Endothelial cell of umbilical vein (primary cell): ENCODE measurements at regions not wholly inside any gene's neighbourhood (a gene's known extent, or its start where the extent isn't known, plus 50 kb on each side); places are given as distances from the start of the nearest gene placed in this dataset.

Experiments used
- BruUV-seq: library from RNA; stranded (reverse); fragments of 400-500 nt; replicated peaks from 2 replicates; lab custom pipeline; 2021; lab: Mats Ljungman, UMichigan
- CTCF ChIA-PET: fragments of 300-600, 350-600 bp; sonication (Branson Sonifier 250); formaldehyde crosslinking; loops from one replicate; lab custom pipeline; 2021; ENCODE audit warnings: antibody characterized with exemption, inconsistent platforms; lab: Charles Lee
- POLR2A ChIA-PET: fragments of 300-600, 350-600 bp; sonication (Branson Sonifier 250); formaldehyde crosslinking; loops from one replicate; lab custom pipeline; 2021; ENCODE audit warnings: antibody characterized with exemption, inconsistent platforms; lab: Charles Lee
- DNase-seq: peaks from one replicate; pipeline ENCODE4 v3.0.0-alpha.2; 2011; ENCODE audit warnings: low read depth, low spot score
- FAIRE-seq: peaks from 2 replicates; lab custom pipeline; 2011; peaks lifted over from hg19 to GRCh38; lab: Jason Lieb, UNC
- H2AFZ ChIP-seq: 2 replicates; pipeline ENCODE4 v1.6.0; 2012; ENCODE audit warnings: low read depth, low read length, control low read depth, inconsistent platforms
- H3K27ac ChIP-seq: 2 replicates; pipeline ENCODE4 v1.5.1; 2011; ENCODE audit warnings: low read depth, mild to moderate bottlenecking, control low read depth, low read length, moderate library complexity; ENCODE audit not compliant: insufficient read depth
- H3K27me3 ChIP-seq, 2 experiments: 2 replicates each; pipeline versions ENCODE4 v1.6.0 to v1.6.1; 2011; ENCODE audit warnings: low read length in 2 of 2, mixed read lengths in 1 of 2; ENCODE audit not compliant: control insufficient read depth in 2 of 2, insufficient read depth in 2 of 2
- H3K36me3 ChIP-seq, 2 experiments: 2 replicates in 1 of 2; 3 replicates in 1 of 2; pipeline ENCODE4 v1.5.1; 2011; ENCODE audit warnings: low read length in 2 of 2, mild to moderate bottlenecking in 1 of 2, moderate library complexity in 1 of 2; ENCODE audit not compliant: control insufficient read depth in 2 of 2, insufficient read depth in 2 of 2; ENCODE audit errors: extremely low read depth in 1 of 2
- H3K4me1 ChIP-seq: 3 replicates; pipeline ENCODE4 v1.5.1; 2011; ENCODE audit warnings: mild to moderate bottlenecking, low read length; ENCODE audit not compliant: control insufficient read depth, insufficient read depth; ENCODE audit errors: extremely low read depth
- H3K4me2 ChIP-seq: 2 replicates; pipeline ENCODE4 v1.6.1; 2011; ENCODE audit warnings: low read length, control low read depth, mixed read lengths; ENCODE audit not compliant: insufficient read depth
- H3K4me3 ChIP-seq, 3 experiments: fragments of 200-600 bp in 1 of 3; sonication (generic), shearing (Covaris generic) in 1 of 3; replicated peaks in 1 of 3; 2 replicates each; pipeline ENCODE4 v1.5.1; 2011 to 2016; ENCODE audit warnings: control low read depth in 3 of 3, low read length in 3 of 3, mild to moderate bottlenecking in 2 of 3, inconsistent platforms in 1 of 3, low read depth in 1 of 3, moderate library complexity in 1 of 3; ENCODE audit not compliant: insufficient read depth in 1 of 3
- H3K79me2 ChIP-seq: 2 replicates; pipeline ENCODE4 v1.6.0; 2012; ENCODE audit warnings: low read length, inconsistent platforms; ENCODE audit not compliant: control insufficient read depth, insufficient read depth
- H3K9ac ChIP-seq: replicated peaks from 2 replicates; pipeline ENCODE3; 2011; ENCODE audit warnings: low read length, control low read depth; ENCODE audit not compliant: insufficient read depth; ENCODE audit errors: extremely low read depth
- H3K9me1 ChIP-seq: replicated peaks from 3 replicates; pipeline ENCODE4 v1.6.0; 2011; ENCODE audit warnings: mild to moderate bottlenecking, low read length; ENCODE audit not compliant: control insufficient read depth, insufficient read depth; ENCODE audit errors: extremely low read depth
- H3K9me3 ChIP-seq: replicated peaks from 2 replicates; pipeline ENCODE4 v1.5.1; 2012; ENCODE audit warnings: low read length, inconsistent platforms; ENCODE audit not compliant: control insufficient read depth, insufficient read depth
- H4K20me1 ChIP-seq: replicated peaks from 2 replicates; pipeline ENCODE3; 2011; ENCODE audit warnings: mild to moderate bottlenecking, low read length; ENCODE audit not compliant: control insufficient read depth, insufficient read depth; ENCODE audit errors: extremely low read depth
- CTCF ChIP-seq, 2 donors: IDR thresholded peaks; 1 replicate in 1 of 2; 2 replicates in 1 of 2; pipeline ENCODE4 v1.5.1; 2011; ENCODE audit warnings: low read length in 2 of 2, mild to moderate bottlenecking in 2 of 2, moderate library complexity in 2 of 2, control low read depth in 1 of 2, inconsistent platforms in 1 of 2, low read depth in 1 of 2; ENCODE audit not compliant: insufficient read depth in 1 of 2; ENCODE audit errors: extremely low read depth in 1 of 2
- EZH2 ChIP-seq: IDR thresholded peaks from 2 replicates; pipeline ENCODE4 v1.6.1; 2012; ENCODE audit warnings: borderline replicate concordance, low read depth, mild to moderate bottlenecking, moderate library complexity, low read length, inconsistent platforms; ENCODE audit not compliant: severe bottlenecking
- FOS ChIP-seq: IDR thresholded peaks from 2 replicates; pipeline ENCODE4 v1.6.1; 2011; ENCODE audit warnings: mild to moderate bottlenecking, low read length, moderate library complexity, borderline replicate concordance; ENCODE audit not compliant: insufficient read depth
- GATA2 ChIP-seq: IDR thresholded peaks from 2 replicates; pipeline ENCODE4 v1.7.0; 2011; ENCODE audit warnings: low read depth, mild to moderate bottlenecking, moderate library complexity, mixed read lengths, low read length; ENCODE audit not compliant: insufficient read length, insufficient read depth
- JUN ChIP-seq: IDR thresholded peaks from 2 replicates; pipeline ENCODE4 v1.6.1; 2011; ENCODE audit warnings: borderline replicate concordance, low read depth; ENCODE audit not compliant: insufficient read length, insufficient read depth
- MAX ChIP-seq: IDR thresholded peaks from 2 replicates; pipeline ENCODE4 v1.6.1; 2011; ENCODE audit not compliant: insufficient read depth, insufficient read length
- MYC ChIP-seq: IDR thresholded peaks from one replicate; pipeline ENCODE4 v1.6.1; 2011; ENCODE audit warnings: mild to moderate bottlenecking, low read depth, low read length
- POLR2A ChIP-seq: IDR thresholded peaks from 2 replicates; pipeline ENCODE4 v1.6.1; 2012; ENCODE audit warnings: low read depth, mild to moderate bottlenecking, control low read depth, low read length
- POLR2AphosphoS5 ChIP-seq: IDR thresholded peaks from 2 replicates; pipeline ENCODE4 v1.6.1; 2012; ENCODE audit warnings: low read depth, mild to moderate bottlenecking, control low read depth, low read length, moderate library complexity; ENCODE audit not compliant: insufficient read depth
- dilution Hi-C: fragments of 300-500 bp; cut with MboI; formaldehyde crosslinking; loops from one replicate; pipeline ENCODE4 v1.15.0; 2019; ENCODE audit warnings: low sequenced_read_pairs; ENCODE audit not compliant: extremely low pct_ligation_motif_present
- intact Hi-C: fragments of 100-400 bp; cut with micrococcal nuclease; formaldehyde crosslinking; loops from one replicate; pipeline ENCODE4 v1.10.0; 2022

- CTCF ChIA-PET: no interaction called here
- Histone ChIP-seq H3K4me2 (no peak overlapping the region), H3K4me1 (no peaks in the 10 kb centered on the region), H3K27me3 (no peaks in the 10 kb centered on the region), H4K20me1 (no peaks in the 10 kb centered on the region), H3K27ac (no peak overlapping the region), H3K4me3 (no peak overlapping the region), H3K79me2 (no peaks in the 10 kb centered on the region), H3K9ac (no peak overlapping the region), H3K36me3 (no peaks in the 10 kb centered on the region), H3K9me1 (no peaks in the 10 kb centered on the region), H2AFZ (no peak overlapping the region), H3K9me3 (peaks cover 3% of the 10 kb centered on the region)
- intact Hi-C loops (no loop called here), dilution Hi-C loops (no loop called here)
- POLR2A ChIA-PET: no interaction called here
- DNase-seq (no peak), FAIRE-seq (no peak)
- TF ChIP-seq MAX: no peak
- no peak for TF ChIP-seq POLR2AphosphoS5
- no peak for TF ChIP-seq MYC
- no peak for TF ChIP-seq EZH2
- no peak for TF ChIP-seq GATA2
- no peak for TF ChIP-seq FOS
- TF ChIP-seq JUN: no peak
- TF ChIP-seq CTCF (IDR thresholded peaks at IDR 0.05; ENCODE audit: extremely low read depth in 1 of 2, insufficient read depth in 1 of 2, low read depth in 1 of 2, low read length in 2 of 2): no peak
- no peak for TF ChIP-seq POLR2A
- BruUV-seq: no TSS peak
Measured at GRCh38 chr16:54787045-54787444, 143.6 kb upstream of the IRX5 start.
